MM.1S (cell line): ENCODE measurements at regions not wholly inside any gene's neighbourhood (a gene's known extent, or its start where the extent isn't known, plus 50 kb on each side); places are given as distances from the start of the nearest gene placed in this dataset.

Experiments used
- EZH2 ChIP-seq: fragments of 300-600 bp; sonication (generic); optimal IDR thresholded peaks from 2 replicates; pipeline ENCODE3; 2017; ENCODE audit warnings: low read depth, mild to moderate bottlenecking, antibody characterized with exemption, low read length, mixed read lengths
- EZH2phosphoT487 ChIP-seq: fragments of 300-600 bp; sonication (generic); IDR thresholded peaks from 2 replicates; pipeline ENCODE4 v1.6.1; 2018; ENCODE audit warnings: antibody characterized with exemption, low read length
- TF ChIP-seq, protein P1 (sequence below): fragments of 300-600 bp; sonication (generic); IDR thresholded peaks from 2 replicates; pipeline ENCODE4 v1.5.1; 2016; ENCODE audit warnings: antibody characterized with exemption, low read length, mixed read lengths

- TF ChIP-seq, protein P1, sequence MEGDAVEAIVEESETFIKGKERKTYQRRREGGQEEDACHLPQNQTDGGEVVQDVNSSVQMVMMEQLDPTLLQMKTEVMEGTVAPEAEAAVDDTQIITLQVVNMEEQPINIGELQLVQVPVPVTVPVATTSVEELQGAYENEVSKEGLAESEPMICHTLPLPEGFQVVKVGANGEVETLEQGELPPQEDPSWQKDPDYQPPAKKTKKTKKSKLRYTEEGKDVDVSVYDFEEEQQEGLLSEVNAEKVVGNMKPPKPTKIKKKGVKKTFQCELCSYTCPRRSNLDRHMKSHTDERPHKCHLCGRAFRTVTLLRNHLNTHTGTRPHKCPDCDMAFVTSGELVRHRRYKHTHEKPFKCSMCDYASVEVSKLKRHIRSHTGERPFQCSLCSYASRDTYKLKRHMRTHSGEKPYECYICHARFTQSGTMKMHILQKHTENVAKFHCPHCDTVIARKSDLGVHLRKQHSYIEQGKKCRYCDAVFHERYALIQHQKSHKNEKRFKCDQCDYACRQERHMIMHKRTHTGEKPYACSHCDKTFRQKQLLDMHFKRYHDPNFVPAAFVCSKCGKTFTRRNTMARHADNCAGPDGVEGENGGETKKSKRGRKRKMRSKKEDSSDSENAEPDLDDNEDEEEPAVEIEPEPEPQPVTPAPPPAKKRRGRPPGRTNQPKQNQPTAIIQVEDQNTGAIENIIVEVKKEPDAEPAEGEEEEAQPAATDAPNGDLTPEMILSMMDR = no peak
- TF ChIP-seq EZH2 (no peak), EZH2phosphoT487 (no peak)
Observed at GRCh38 chr1:84742653-84743052, 52.4 kb upstream of the SSX2IP start.
